Inflammatory macrophage (primary cell): ENCODE measurements at regions not wholly inside any gene's neighbourhood (a gene's known extent, or its start where the extent isn't known, plus 50 kb on each side); places are given as distances from the start of the nearest gene placed in this dataset.
"Not testable (repeated sequence)": the region's sequence is repeated elsewhere in the genome, so short reads cannot be mapped to it uniquely, and the experiment has no call there.

ENCODE experiments used
- DNase-seq, 2 donors: peaks; one replicate each; pipeline ENCODE4 v3.0.0-alpha.2; 2020 to 2022

GRCh38 chr9:89843591-89843990, 238.8 kb downstream of the GADD45G start:
- no peak for DNase-seq

- DNase-seq = no peak
Observed at GRCh38 chr9:89844075-89844474, 239.3 kb downstream of the GADD45G start.

DNA sequence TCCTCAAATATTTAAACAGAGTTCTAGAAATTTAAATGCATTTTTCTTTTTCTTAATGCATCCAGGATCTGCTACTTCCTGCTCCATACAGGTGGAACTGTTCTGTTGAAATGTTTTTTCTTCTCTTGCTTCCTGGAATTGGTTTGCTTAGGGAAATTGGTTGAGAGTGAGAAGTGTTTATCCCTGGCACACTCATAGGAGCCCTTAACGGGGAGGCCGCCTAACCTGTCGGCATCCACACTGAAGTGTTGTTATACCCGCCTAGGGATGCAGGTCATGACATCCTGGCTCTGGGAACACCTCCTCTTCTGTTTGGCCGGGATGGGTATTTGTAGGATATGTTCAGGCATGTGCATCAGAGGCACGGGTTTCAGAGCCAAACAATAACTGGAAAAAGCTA, 239.7 kb downstream of the GADD45G start:
- no peak for DNase-seq

- no peak for DNase-seq
Observed at GRCh38 chr9:89845321-89845720, 240.5 kb downstream of the GADD45G start.

GRCh38 chr9:89845862-89846261, 241.1 kb downstream of the GADD45G start:
- peak in 1 of 2 donors; percentile 15 for DNase-seq

GRCh38 chr9:89848060-89849040, 243.5 kb downstream of the GADD45G start:
- DNase-seq = no peak

- no peak for DNase-seq
Observed at GRCh38 chr9:89849096-89849495, 244.3 kb downstream of the GADD45G start.

- no peak for DNase-seq
Observed at GRCh38 chr9:89850153-89850552, 245.3 kb downstream of the GADD45G start.

DNA sequence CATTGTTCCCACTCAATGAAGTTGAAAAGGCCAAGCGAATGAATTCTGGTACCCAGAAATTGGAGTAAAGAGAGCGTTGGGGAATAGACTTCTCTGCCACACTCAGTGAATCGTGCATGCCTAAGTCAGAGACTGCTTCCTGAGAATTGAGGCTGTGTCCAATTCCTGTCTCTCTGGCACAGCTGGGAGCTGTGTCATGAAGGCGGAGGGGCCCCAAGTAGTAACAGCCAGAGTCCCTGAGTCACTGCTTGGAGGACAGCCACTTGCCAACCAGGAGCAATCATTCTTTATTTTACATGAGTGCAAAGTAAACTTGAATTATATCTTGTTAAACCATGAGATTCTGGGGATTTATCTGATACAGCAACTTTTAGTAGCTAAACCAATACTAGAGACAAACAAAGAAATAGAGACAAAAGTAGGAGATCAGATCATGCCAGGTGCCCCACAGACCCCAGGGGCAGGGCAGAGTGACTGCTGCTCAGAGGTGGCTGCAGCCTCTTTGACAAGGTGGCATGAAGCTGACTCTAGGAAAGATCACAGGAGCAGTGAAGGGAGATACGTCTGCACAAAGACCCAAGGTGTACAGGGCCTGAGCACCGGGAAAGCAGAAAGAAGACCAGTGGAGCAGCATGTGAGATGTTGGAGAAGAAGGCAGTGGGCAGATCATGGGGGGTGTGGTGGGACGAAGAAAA, 246.0 kb downstream of the GADD45G start:
- DNase-seq = no peak

DNA sequence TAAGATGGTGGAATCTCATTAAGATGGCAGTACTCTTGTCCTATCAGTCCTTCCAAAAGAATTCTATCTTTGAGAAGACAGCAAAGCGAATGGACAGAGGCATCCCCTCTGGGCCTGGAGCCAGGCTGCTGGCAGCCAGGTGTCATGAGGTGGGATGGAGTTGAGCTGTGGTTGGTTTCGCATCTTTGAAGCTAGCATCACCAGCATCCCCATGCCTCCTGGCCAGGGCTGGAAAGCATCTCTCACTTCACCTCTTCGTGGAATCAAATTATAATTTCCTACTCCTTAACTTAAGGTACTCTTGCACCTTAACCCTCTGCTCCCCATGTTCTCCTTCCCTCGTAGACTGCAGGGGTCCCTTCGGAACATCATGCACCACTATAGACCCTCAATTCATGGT, 248.3 kb downstream of the GADD45G start:
- no peak for DNase-seq

DNA sequence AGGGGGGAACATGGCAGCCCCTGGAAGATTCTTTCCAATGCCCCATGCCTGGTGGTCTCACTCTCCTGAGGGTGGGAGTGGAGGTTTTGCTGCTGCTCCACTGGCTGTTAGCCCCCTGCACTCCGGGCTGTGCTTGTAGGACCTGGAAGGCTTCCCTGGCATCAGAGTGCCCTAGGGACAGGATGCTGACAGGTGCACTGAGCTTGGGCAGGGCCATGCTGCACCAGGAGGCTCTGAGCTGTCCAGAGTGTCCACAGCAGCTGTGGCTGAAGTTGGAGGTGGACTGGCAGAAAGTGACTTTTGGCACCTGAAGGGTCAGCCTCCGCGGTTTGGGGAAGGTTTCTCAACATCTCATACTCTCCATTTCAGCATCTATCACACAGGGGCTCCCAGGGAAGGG, 249.1 kb downstream of the GADD45G start:
- no peak for DNase-seq

GRCh38 chr9:89854715-89855475, 250.1 kb downstream of the GADD45G start:
- no peak for DNase-seq

- DNase-seq = not testable (repeated sequence)
Observed at GRCh38 chr9:89856296-89856695, 251.5 kb downstream of the GADD45G start.

DNA sequence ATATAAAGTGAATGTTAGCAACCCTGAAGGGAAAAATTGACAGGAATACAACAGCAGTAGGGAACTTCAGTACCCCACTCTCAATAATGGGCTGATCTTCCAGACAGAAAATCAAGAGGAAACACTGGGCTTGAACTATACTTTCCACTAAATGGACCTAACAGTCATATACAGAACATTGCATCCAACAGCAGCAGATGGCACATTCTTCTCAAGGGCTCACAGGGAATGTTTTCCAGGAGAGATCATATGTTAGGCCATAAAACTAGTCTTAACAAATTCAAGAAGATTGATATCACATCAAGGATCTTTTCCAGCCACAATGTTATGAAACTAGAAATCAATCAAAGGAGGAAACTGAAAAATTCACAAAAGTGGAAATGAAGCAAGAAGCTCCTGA, 252.1 kb downstream of the GADD45G start:
- not testable (repeated sequence) for DNase-seq

DNA sequence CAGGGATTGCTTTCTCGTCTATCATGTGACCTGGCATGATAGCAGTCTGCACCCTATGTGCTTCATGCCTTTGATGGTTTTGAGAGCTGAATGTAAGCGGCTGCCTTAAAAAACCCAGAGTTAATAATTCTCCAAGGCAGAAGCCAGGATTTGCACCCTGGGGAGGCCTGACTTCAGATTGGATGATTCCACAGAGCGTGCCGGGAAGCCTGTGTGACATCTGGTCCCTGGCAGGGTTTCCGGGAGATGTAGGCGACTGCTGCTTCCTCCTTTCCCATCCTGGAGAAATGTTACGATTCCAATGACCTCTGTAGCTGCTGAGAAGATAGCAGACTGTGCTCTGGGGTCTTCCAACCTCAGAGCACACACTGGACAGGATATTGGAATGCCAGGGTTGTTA, 255.0 kb downstream of the GADD45G start:
- DNase-seq = not testable (repeated sequence)

DNA sequence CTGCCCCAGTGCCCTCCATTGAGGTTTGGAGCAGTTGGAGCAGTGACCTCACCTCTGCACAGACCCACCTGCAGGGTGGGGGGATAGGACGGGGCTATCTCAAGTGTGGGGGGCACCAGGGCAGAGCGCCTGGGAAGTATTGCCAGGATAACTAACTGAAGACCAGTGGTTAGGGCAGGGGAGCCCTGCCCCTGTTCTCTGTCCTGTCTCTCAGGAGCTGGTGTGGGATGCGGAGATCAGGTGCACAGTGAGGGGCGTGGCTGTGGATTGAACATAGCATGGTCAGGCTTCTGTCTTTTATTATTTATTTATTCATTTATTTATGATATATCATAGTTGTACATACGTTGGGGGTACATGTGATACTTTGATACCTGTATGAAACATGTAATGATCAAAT, 256.6 kb downstream of the GADD45G start:
- DNase-seq = not testable (repeated sequence)

DNA sequence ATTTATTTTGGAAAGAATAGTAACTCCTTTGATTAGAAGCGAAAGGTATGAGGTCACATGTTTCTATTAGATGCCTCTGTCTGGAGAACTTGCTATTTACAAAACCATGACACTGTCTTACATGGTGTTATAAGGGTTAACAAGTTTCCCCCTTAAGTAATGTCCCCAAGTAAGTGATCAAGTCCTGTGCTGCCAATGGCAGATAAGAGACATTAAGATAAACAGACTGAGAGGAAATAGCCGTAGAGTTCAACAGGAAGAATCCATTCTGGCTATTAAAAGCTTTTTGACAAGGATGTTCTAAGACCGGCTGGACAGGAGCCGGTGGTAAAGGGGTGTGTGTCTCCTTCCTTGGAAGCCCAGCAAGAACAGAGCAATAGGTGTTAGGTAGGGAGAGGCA, 257.5 kb downstream of the GADD45G start:
- no peak for DNase-seq

DNA sequence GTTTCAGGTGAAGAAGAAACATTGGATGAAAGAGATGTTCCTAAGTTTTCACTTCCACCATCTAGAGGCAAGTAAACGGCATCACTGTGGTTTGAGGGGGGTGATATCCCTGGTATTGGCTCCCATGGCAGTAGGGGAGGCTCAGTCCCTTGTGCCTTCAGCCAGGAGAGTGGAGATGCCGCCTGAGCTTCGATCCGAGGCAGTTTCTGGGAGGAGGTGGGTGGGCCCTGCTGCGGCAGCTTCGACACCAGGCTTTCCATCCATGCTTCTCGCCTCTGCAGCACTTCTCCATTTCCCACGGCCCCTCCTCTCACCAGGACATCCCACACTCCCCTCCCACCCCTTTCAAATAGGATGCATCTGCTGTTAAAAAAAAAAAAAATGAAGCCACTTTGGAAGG, 258.3 kb downstream of the GADD45G start:
- no peak for DNase-seq

DNA sequence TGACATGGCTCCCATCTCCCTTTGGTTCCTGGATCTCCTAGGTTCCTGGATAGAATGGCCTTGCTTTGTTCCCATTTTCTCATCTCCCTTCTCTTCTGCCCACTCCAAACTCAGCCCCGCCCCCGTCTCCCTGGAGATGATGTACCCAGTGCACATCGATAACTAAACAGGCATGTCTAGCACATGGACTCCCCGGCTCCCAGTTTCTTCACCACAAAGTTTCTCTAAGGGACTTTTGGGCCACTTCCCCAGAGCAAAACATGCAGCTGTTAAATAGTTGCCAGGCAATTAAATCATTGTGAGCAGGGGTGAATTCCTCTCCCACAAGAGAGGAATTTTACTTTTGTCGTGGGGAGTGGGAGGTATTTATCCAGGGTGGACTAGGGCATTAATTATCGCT, 259.0 kb downstream of the GADD45G start:
- DNase-seq = peak in 1 of 2 donors; percentile 18

DNA sequence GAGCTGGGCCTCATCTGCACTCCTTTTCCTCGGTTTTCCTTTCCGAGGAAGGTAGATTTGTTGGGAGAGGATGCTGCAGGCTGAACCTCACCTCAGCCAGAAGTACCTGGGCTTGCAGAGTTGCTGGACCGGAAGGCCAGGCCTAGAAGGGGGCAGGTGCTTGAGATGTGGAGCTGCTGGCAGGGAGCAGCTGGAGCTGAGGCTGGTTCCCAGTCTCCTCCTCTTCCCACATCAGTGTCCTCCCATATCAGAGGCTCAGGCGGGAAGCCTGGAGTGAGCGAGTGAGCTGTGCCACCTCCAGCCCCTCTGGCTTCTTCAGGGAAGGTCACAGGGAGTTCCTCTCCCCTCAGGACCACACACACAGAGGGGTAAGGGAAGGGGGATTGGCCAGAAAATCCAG, 259.4 kb downstream of the GADD45G start:
- no peak for DNase-seq

DNA sequence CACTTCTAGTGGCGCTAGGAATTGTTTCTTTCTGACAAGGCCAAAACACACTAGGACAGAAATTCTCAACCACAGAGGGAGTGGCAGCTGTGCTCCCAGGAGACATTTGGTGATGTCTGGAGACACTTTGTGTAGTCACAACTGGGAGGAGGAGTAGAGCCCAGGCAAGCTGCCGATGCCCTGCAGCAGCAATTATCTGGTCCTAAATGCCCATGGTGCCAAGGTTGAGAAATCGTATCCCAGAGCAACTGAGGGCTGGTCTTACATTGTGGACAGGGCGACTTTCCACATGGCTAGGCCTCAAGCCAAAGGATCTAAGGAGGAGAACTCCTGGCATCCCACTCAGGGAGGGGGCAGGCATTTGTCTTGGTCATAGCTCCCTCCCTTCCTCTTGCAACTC, 259.9 kb downstream of the GADD45G start:
- no peak for DNase-seq

GRCh38 chr9:89865357-89865756, 260.5 kb downstream of the GADD45G start:
- no peak for DNase-seq

DNA sequence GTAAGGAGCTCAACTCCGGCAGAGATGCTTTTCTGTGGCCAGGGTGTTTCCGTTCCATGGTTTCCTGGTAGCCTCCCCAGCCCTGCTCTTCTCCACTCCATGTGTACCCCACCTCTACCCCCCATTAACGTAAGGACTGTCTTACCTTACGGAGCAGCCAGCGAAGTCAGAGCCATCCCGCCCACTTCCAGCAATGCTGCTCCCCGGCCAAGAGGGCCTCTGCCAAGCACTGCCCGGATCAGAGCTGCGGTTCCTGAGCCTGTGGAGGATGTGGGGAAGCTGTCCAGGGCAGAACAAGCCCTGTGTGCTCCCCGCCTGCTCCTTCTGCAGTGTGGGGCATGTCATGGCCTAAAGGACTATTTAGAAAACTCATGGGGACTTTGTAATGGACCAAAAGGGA, 261.2 kb downstream of the GADD45G start:
- no peak for DNase-seq
